SJCRH30 (cell line): ENCODE measurements at regions not wholly inside any gene's neighbourhood (a gene's known extent, or its start where the extent isn't known, plus 50 kb on each side); places are given as distances from the start of the nearest gene placed in this dataset.
A peak's percentile ranks its signal among the peaks of the same experiment; 100 is the strongest.
"Not testable (repeated sequence)": the region's sequence is repeated elsewhere in the genome, so short reads cannot be mapped to it uniquely, and the experiment has no call there.

Experiments
- DNase-seq, 2 experiments: peaks; one replicate each; pipeline ENCODE4 v3.0.0-alpha.2; 2015 to 2020
- H3K27ac ChIP-seq: fragments of 250-450 bp; sonication (Bioruptor Pico); 2 replicates; pipeline ENCODE4 v1.5.1; 2020; ENCODE audit warnings: mild to moderate bottlenecking, moderate library complexity
- H3K27me3 ChIP-seq: fragments of 250-450 bp; sonication (Bioruptor Pico); 2 replicates; pipeline ENCODE4 v1.5.1; 2020; ENCODE audit warnings: mild to moderate bottlenecking, moderate library complexity
- H3K36me3 ChIP-seq: fragments of 250-450 bp; sonication (Bioruptor Pico); 2 replicates; pipeline ENCODE4 v1.5.1; 2020; ENCODE audit warnings: mild to moderate bottlenecking, moderate library complexity
- H3K4me1 ChIP-seq: fragments of 250-450 bp; sonication (Bioruptor Pico); 2 replicates; pipeline ENCODE4 v1.5.1; 2020; ENCODE audit warnings: mild to moderate bottlenecking, moderate library complexity
- H3K4me3 ChIP-seq: fragments of 250-450 bp; sonication (Bioruptor Pico); 2 replicates; pipeline ENCODE4 v1.5.1; 2020; ENCODE audit warnings: mild to moderate bottlenecking, moderate library complexity
- H3K9me3 ChIP-seq: fragments of 250-450 bp; sonication (Bioruptor Pico); replicated peaks from 2 replicates; pipeline ENCODE4 v1.5.1; 2020; ENCODE audit warnings: mild to moderate bottlenecking, moderate library complexity

DNA sequence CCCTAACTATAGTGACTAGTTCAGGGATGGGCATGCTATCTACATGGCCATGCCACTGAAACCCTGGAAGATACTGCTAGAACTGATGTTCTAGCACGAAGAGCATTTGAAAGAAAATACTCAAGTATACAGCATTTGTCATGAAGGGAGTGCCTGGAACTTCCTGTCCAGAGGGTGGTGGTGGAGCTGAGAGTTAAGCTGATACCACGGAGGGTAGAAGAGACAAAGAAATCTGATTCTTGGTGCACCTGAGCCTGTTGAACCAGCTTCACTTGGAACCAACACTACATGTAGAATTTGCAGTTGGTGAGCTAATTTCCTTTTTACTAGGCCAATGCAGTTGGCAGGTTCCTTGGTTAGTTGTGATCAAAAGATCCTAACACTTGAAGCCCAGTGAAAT is 116.4 kb downstream of the CCNG2 start:
- Histone ChIP-seq H3K36me3 (no peaks in the 10 kb centered on the region), H3K27me3 (no peaks in the 10 kb centered on the region), H3K4me1 (no peaks in the 10 kb centered on the region), H3K9me3 (no peaks in the 10 kb centered on the region), H3K4me3 (no peak overlapping the region), H3K27ac (no peak overlapping the region)
- no peak for DNase-seq

DNA sequence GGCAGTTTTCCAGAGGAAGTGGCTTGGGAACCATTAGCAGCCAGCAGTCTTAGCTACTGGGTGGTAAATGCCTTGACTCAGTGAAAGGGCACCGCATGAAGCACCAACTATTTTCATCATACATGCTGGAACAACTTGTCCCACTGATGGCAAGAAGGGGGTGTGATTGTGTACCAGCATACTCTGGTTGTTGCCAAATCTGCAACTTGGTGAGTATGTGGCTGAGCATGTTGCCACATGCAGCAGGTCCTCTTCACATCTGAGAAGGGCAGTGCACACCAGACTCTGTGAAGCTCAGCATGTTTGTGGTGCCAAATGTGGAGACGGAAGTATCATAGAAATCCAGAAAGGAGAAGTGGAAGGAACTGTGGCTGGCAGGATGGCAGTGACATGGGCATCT is 122.1 kb downstream of the CCNG2 start:
- H3K4me1 ChIP-seq, H3K4me3 ChIP-seq, H3K27ac ChIP-seq, DNase-seq, H3K27me3 ChIP-seq, H3K9me3 ChIP-seq, H3K36me3 ChIP-seq: not testable (repeated sequence)

DNA sequence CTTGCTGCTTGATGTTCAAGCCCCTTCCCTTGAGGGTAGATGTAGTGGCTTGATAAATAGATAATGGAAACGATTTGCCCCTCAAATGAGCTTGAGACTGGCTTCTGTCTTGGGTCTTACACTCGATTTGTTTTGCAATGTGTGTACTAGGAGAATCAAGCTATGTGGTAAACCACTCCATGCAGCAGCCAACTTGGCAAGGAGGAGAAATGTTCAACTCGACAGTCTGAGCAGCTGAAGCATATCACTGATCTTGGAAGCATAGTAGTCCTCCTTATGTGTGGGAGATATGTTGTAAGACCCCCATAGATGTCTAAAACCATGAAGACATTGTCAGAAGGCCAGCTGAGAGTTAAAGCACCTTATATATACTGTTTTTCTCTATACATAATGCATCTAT is 125.3 kb downstream of the CCNG2 start:
- Histone ChIP-seq H3K4me1 (no peaks in the 10 kb centered on the region), H3K36me3 (no peaks in the 10 kb centered on the region), H3K4me3 (no peak overlapping the region), H3K27ac (no peak overlapping the region), H3K27me3 (no peaks in the 10 kb centered on the region; the same call in 1 of the 2 replicates), H3K9me3 (no peaks in the 10 kb centered on the region)
- no peak for DNase-seq

DNA sequence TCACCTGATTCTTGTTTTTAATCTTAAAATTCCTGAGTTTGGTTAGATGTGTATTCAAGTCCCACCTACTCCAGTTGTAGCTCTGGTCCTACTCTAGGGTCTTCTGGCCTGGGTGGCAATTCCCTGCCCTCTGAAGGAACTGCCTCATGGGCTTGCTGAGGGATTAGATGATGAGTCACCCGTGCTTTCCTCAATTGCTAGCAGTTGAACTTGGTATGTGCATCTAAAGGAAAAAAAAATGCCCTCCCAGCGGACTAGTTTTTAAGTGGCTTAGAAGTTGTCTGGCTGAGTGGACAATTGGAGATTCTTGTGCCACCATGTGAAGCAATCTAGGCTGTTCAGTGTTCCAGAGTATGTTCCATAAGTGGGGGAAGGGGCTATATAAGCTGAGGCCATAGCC is 127.0 kb downstream of the CCNG2 start:
- no peaks in the 10 kb centered on the region; the same call in 1 of the 2 replicates for H3K27me3 ChIP-seq
- H3K36me3 ChIP-seq, result no peaks in the 10 kb centered on the region
- no peak for DNase-seq
- no peak overlapping the region for H3K4me3 ChIP-seq
- no peaks in the 10 kb centered on the region for H3K4me1 ChIP-seq
- no peaks in the 10 kb centered on the region for H3K9me3 ChIP-seq
- no peak overlapping the region for H3K27ac ChIP-seq

DNA sequence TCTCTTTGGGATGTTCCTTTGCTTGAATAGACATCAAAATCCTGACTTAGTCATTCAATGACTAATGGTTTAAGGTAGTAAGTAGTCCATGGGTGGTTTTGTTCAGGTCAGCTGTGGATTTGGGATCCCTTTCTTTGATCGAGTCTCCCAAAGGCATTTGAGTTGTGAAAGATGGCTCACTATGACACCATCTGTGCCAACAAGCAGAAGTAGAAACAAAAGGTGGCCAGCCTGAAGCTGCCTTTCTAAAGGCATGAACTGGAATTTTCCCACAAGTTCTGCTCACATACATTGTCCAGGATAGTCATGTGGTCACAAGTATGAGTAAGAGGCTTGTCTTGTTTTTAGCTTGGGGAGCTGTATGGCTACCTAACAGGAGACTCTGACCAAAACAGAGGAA is 129.9 kb downstream of the CCNG2 start:
- no peak overlapping the region for H3K27ac ChIP-seq
- no peaks in the 10 kb centered on the region; the same call in 1 of the 2 replicates for H3K27me3 ChIP-seq
- no peaks in the 10 kb centered on the region for H3K4me1 ChIP-seq
- H3K9me3 ChIP-seq, result no peaks in the 10 kb centered on the region
- no peak overlapping the region for H3K4me3 ChIP-seq
- no peaks in the 10 kb centered on the region for H3K36me3 ChIP-seq
- no peak for DNase-seq

DNA sequence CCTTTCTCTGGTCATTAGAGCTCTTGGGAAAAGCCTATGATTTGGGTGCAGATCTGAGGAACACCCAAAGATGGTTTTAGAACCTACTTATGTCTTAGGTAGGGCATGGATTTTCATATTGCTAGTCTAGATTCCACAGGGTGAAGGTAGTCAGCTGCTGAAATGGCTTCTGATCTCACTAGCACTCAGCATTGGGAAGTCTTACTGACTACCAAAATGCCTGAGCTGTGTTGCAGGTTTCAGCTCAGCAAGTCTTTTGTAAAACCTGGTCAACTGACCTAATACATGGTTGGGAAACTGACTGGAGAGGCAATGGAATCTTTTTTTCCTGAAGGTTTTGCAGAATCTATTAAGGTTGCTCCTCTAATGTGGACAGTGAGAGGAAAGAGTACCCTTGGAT is 136.4 kb downstream of the CCNG2 start:
- no peaks in the 10 kb centered on the region for H3K27me3 ChIP-seq
- DNase-seq, result no peak
- H3K9me3 ChIP-seq, result no peaks in the 10 kb centered on the region
- no peak overlapping the region for H3K27ac ChIP-seq
- H3K4me3 ChIP-seq, result no peak overlapping the region
- no peaks in the 10 kb centered on the region for H3K4me1 ChIP-seq
- no peaks in the 10 kb centered on the region for H3K36me3 ChIP-seq

DNA sequence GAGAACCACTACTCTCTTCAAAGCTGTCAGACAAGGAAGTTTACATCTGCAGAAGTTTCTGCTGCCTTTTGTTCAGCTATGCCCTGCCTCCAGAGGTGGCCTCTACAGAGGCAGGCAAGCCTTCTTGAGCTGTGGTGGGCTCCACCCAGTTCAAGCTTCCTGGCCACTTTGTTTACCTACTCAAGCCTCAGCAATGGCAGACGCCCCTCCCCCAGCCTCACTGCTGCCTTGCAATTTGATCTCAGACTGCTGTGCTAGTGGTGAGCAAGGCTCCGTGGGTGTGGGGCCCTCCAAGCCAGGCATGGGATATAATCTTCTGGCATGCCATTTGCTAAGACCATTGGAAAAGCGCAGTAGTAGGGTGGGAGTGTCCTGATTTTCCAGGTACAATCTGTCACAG is 144.0 kb downstream of the CCNG2 start:
- not testable (repeated sequence) for H3K27me3 ChIP-seq, H3K4me1 ChIP-seq, H3K27ac ChIP-seq, H3K4me3 ChIP-seq, H3K36me3 ChIP-seq, H3K9me3 ChIP-seq
- DNase-seq, result peak; percentile 37 to 62

DNA sequence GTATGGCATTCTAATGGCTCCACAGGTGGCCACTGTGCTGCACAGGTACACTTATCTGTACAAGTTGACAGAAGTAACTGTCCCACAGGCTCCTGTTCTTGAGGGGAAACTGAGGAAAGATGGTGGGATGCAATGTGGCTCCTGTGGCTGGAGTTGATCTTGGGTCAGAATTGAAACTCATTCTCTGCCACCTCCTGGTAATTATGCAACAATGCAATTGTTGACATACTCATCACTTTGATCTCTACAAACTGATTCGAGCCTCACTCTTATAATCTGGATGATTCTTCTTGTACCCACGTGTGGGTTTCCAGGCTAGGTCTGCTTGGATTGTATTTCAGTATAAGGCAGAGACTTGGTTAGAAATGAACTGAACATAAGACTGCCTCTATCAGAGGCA is 148.8 kb downstream of the CCNG2 start:
- Histone ChIP-seq H3K4me3 (no peak overlapping the region), H3K27me3 (no peaks in the 10 kb centered on the region), H3K9me3 (no peaks in the 10 kb centered on the region), H3K36me3 (no peaks in the 10 kb centered on the region), H3K27ac (no peak overlapping the region), H3K4me1 (peaks cover 5% of the 10 kb centered on the region; the same call in 1 of the 2 replicates)
- DNase-seq, result no peak

DNA sequence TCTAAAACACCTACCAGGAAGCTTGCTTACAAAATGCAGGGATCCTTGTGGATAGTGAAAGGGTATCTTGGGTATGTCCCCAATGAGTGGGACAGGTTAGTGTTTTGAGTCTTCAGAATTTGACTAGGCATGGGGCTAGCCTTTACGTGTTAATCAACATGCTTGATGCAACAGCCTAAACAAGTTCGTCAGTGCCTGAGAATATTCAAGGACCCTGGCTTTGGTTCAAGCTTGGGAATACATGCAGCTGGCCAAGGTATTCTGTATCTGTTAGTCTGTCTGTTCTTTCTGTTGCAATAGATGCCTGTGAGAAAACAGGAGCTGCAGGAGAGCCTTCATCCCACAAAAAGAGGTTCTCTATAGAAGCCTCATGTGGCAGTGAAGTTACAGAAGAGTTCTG is 149.5 kb downstream of the CCNG2 start:
- DNase-seq, result no peak
- H3K9me3 ChIP-seq, result no peaks in the 10 kb centered on the region
- H3K27ac ChIP-seq, result no peak overlapping the region
- no peak overlapping the region for H3K4me3 ChIP-seq
- H3K36me3 ChIP-seq, result no peaks in the 10 kb centered on the region
- peaks cover under 1% of the 10 kb centered on the region; the same call in 1 of the 2 replicates for H3K4me1 ChIP-seq
- H3K27me3 ChIP-seq, result no peaks in the 10 kb centered on the region

DNA sequence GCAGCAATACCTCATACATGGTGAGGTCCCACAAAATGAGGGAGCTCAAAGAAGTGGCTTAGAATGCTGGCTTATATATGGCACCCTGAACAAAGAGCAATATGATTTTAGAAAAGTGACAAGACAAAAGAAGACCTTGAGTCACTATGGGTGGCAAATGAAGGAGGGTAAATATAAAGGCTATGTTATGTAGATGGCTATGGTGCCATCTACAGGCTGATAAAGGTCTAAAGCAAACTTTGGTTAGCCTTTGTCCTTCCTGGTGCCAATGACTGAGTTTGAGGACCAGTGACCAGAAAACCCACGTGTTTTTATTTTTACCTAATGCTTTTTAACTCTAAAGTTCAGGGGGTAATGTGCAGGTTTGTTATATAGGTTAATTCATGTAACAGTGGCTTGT is 151.8 kb downstream of the CCNG2 start:
- no peak overlapping the region for H3K4me3 ChIP-seq
- no peak overlapping the region for H3K27ac ChIP-seq
- peak; percentile 15 to 72 for DNase-seq
- no peaks in the 10 kb centered on the region for H3K4me1 ChIP-seq
- no peaks in the 10 kb centered on the region for H3K36me3 ChIP-seq
- H3K27me3 ChIP-seq, result no peaks in the 10 kb centered on the region; the same call in 1 of the 2 replicates
- no peaks in the 10 kb centered on the region for H3K9me3 ChIP-seq

DNA sequence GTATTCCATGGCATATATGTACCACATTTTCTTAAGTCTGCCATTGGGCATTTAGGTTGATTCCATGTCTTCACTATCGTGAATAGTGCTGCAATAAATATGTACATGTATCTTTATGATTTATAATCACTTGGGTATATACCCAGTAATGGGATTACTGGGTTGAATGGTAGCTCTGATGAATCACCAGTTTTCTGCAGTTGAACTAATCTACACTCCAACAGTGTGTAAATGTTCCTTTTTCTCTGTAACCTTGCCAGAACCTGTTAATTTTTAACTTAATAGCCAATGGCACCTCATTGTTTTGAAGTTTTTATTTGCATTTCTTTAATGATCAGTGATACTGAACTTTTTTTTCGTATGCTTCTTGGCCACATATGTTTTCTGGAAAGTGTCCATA is 152.5 kb downstream of the CCNG2 start:
- Histone ChIP-seq H3K4me1 (no peaks in the 10 kb centered on the region), H3K27ac (no peak overlapping the region), H3K27me3 (no peaks in the 10 kb centered on the region; the same call in 1 of the 2 replicates), H3K9me3 (no peaks in the 10 kb centered on the region), H3K4me3 (no peak overlapping the region), H3K36me3 (no peaks in the 10 kb centered on the region)
- no peak for DNase-seq

DNA sequence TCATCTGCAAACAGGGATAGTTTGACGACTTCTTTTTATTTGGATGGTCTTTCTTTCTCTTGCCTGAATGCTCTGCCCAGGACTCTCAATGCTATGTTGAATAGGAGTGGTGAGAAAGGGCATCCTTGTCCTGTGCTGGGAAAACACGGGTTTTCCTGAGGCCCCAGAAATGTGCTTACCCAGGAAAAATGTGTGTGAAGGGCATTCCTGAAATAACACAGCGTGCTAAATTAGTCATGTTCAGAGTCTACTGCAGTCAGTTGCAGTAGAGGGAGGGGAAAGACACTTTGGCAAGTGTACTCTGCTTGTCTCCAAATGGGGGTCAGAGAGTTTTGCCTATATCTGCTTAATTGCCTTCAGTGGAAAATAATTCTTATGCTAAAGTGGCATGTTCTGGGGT is 153.9 kb downstream of the CCNG2 start:
- Histone ChIP-seq H3K27me3 (no peaks in the 10 kb centered on the region; the same call in 1 of the 2 replicates), H3K36me3 (no peaks in the 10 kb centered on the region), H3K27ac (no peak overlapping the region), H3K9me3 (no peaks in the 10 kb centered on the region), H3K4me3 (no peak overlapping the region), H3K4me1 (no peaks in the 10 kb centered on the region)
- DNase-seq, result no peak

DNA sequence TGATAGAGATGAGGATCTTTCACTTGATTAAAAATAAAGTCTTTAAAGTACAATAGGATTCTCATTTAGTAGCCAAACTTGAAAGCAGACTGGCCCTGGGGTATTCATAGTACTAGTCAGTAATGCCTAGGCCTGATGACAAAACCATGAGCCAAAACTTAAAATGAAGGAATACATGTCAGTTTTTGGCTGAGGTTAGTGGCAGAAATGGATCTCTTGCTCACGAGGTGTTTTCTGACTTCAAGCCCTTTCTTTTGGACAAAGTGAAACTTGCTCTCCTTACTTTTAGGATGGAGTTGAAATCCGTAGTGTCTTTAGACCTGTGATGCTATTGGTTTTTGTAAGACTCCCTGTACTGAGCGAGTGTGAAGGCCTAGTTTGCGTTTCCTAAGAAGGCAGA is 157.7 kb downstream of the CCNG2 start:
- no peak overlapping the region for H3K4me3 ChIP-seq
- H3K27me3 ChIP-seq, result no peaks in the 10 kb centered on the region; the same call in 1 of the 2 replicates
- H3K4me1 ChIP-seq, result no peaks in the 10 kb centered on the region
- DNase-seq, result no peak
- no peak overlapping the region for H3K27ac ChIP-seq
- H3K9me3 ChIP-seq, result no peaks in the 10 kb centered on the region
- no peaks in the 10 kb centered on the region for H3K36me3 ChIP-seq

DNA sequence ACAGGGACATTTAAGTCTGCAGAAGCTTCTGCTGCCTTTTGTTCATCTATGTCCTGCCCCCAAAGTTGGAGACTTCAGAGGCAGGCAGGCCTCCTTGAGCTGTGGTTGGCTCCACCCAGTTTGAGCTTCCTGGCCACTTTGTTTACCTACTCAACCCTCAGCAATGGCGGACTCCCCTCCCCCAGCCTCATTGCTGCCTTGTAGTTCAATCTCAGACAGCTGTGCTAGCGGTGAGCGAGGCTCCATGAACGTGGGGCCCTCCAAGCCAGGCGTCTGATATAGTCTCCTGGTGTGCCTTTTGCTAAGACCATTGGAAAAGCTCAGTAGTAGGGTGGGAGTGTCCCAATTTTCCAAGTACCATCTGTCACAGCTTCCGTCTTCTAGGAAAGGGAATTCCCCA is 170.1 kb downstream of the CCNG2 start:
- H3K9me3 ChIP-seq, result peaks cover 12% of the 10 kb centered on the region
- no peaks in the 10 kb centered on the region for H3K36me3 ChIP-seq
- DNase-seq, result no peak
- H3K4me1 ChIP-seq, result no peaks in the 10 kb centered on the region
- H3K4me3 ChIP-seq, result no peak overlapping the region
- H3K27ac ChIP-seq, result no peak overlapping the region
- H3K27me3 ChIP-seq, result no peaks in the 10 kb centered on the region

DNA sequence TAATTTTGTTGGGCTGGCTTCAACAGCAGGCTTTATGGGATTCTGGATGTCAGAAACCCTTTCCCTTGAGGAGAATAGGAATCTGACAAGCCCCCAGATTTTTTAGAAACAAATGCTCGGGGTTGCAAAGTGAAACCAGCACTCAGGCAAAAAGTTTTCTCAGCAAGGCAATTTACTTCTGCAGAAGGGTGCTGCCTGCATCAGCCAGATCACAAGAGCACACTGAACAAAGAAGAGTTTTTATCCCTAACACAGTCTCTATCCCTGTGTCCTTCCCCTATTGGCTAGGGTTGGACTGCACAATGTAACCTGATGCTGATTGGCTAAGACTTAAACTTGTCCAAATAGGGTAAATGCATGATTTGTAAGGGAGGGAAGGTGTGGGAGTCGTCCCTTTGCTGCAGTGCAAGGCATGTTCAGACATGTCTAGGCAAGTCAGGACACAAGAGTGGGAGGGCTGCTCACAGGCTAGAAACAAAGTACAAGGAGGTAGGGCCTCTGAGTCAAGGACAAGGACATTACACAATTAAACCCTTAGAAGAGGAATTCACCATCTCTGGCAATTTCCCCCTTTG is 175.8 kb downstream of the CCNG2 start:
- Histone ChIP-seq H3K27me3 (no peaks in the 10 kb centered on the region), H3K4me1 (no peaks in the 10 kb centered on the region), H3K27ac (no peak overlapping the region), H3K9me3 (peaks cover 19% of the 10 kb centered on the region), H3K36me3 (no peaks in the 10 kb centered on the region), H3K4me3 (no peak overlapping the region)
- no peak for DNase-seq

DNA sequence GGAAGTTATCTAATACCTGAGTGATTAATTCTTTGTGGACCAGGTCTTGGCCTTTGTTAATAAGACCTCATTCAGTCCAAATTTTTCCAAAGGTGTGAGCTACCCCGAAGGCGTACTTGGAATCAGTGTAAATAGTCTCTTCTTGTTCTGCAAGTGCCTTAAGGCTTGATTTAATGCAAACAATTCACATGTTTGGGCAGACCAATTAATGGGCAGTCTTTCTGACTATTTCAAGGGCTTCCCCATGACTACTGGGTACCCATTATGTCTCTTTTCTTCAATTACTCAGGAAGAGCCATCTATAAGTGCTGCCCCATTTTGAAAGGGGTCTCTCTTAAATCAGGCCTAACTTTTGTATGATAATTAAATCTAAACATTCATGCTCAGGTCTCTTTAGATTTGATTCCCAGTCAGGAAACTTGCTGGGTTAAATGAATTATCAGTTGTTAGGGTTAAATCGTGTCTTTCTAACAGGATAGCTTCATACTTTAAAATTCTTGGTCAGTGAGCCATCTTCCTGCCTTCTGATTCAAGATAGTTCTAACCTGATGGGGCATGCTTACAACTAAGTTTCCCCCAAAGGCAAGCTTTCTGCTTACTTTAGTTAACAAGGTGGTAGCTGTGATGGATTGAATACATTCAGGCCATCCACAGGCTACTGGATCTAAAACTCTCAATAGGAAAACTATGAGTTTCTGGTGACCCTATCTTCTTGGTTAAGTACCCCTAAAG is 179.6 kb downstream of the CCNG2 start:
- Histone ChIP-seq H3K27me3 (no peaks in the 10 kb centered on the region), H3K9me3 (peaks cover 10% of the 10 kb centered on the region; the same call in 1 of the 2 replicates), H3K36me3 (no peaks in the 10 kb centered on the region), H3K4me3 (no peak overlapping the region), H3K4me1 (no peaks in the 10 kb centered on the region), H3K27ac (no peak overlapping the region)
- DNase-seq, result no peak
